Neural cell (in vitro differentiated cells): ENCODE measurements at regions not wholly inside any gene's neighbourhood (a gene's known extent, or its start where the extent isn't known, plus 50 kb on each side); places are given as distances from the start of the nearest gene placed in this dataset.

ENCODE experiments used
- H2AFZ ChIP-seq: fragments of 200-600, 300-800 bp; sonication (generic), shearing (Covaris generic); 2 replicates; pipeline ENCODE4 v1.6.0; 2014; ENCODE audit warnings: low read depth, mild to moderate bottlenecking, antibody characterized with exemption, low read length, moderate library complexity
- H3F3A ChIP-seq: fragments of 200-600 bp; shearing (Covaris generic); 2 replicates; pipeline ENCODE4 v1.6.1; 2016; ENCODE audit warnings: mild to moderate bottlenecking, moderate library complexity, mixed read lengths, antibody characterized with exemption, low read length; ENCODE audit not compliant: insufficient read depth, poor library complexity, severe bottlenecking
- H3K27ac ChIP-seq: fragments of 200-600, 300-800 bp; sonication (generic), shearing (Covaris generic); 2 replicates; pipeline ENCODE4 v1.5.1; 2014; ENCODE audit warnings: mild to moderate bottlenecking, low read length, moderate library complexity
- H3K27me3 ChIP-seq: fragments of 300-800, 200-600 bp; sonication (generic), shearing (Covaris generic); 2 replicates; pipeline ENCODE4 v1.6.0; 2014; ENCODE audit warnings: mild to moderate bottlenecking, low read depth, low read length, moderate library complexity; ENCODE audit not compliant: insufficient read depth
- H3K36me3 ChIP-seq: fragments of 300-800, 200-600 bp; sonication (generic), shearing (Covaris generic); 2 replicates; pipeline ENCODE4 v1.5.1; 2014; ENCODE audit warnings: mild to moderate bottlenecking, antibody characterized with exemption, low read length, moderate library complexity; ENCODE audit not compliant: insufficient read depth
- H3K4me2 ChIP-seq: fragments of 300-800, 200-600 bp; sonication (generic), shearing (Covaris generic); 2 replicates; pipeline ENCODE4 v1.6.0; 2014; ENCODE audit warnings: mild to moderate bottlenecking, low read length
- H3K4me3 ChIP-seq: fragments of 300-800, 200-600 bp; sonication (generic), shearing (Covaris generic); 2 replicates; pipeline ENCODE4 v1.5.1; 2014; ENCODE audit warnings: mild to moderate bottlenecking, low read length, moderate library complexity
- H3K79me2 ChIP-seq: fragments of 200-600 bp; shearing (Covaris generic); replicated peaks from 2 replicates; pipeline ENCODE4 v1.6.0; 2014; ENCODE audit warnings: mild to moderate bottlenecking, low read length, moderate library complexity; ENCODE audit not compliant: insufficient read depth
- H3K9ac ChIP-seq: fragments of 300-800, 200-600 bp; sonication (generic), shearing (Covaris generic); 2 replicates; pipeline ENCODE4 v1.6.1; 2016; ENCODE audit warnings: mild to moderate bottlenecking, low read length, mixed read lengths
- H3K9me2 ChIP-seq: fragments of 200-600 bp; shearing (Covaris generic); 2 replicates; pipeline ENCODE4 v1.6.1; 2016; ENCODE audit warnings: mild to moderate bottlenecking, low read length, mixed read lengths; ENCODE audit not compliant: insufficient read depth
- H3K9me3 ChIP-seq: fragments of 200-600, 300-800 bp; sonication (generic), shearing (Covaris generic); 2 replicates; pipeline ENCODE4 v1.6.1; 2016; ENCODE audit warnings: mild to moderate bottlenecking, mixed run types, low read length, moderate library complexity, mixed read lengths
- H4K20me1 ChIP-seq: fragments of 200-600 bp; shearing (Covaris generic); 2 replicates; pipeline ENCODE4 v1.6.1; 2016; ENCODE audit warnings: mild to moderate bottlenecking, mixed run types; ENCODE audit not compliant: insufficient read depth
- EP300 ChIP-seq: fragments of 450-650 bp; conservative IDR thresholded peaks from 2 replicates; pipeline ENCODE4 v1.6.1; 2014; ENCODE audit warnings: antibody characterized with exemption, mild to moderate bottlenecking, moderate library complexity; ENCODE audit not compliant: poor library complexity, severe bottlenecking
- EZH2 ChIP-seq: fragments of 200-600, 300-800 bp; shearing (Covaris generic), sonication (generic); IDR thresholded peaks from 2 replicates; pipeline ENCODE4 v1.6.1; 2014; ENCODE audit warnings: antibody characterized with exemption, low read length, borderline replicate concordance, mild to moderate bottlenecking; ENCODE audit not compliant: insufficient read depth, poor library complexity, severe bottlenecking
- MXI1 ChIP-seq: fragments of 450-650 bp; conservative IDR thresholded peaks from 2 replicates; pipeline ENCODE4 v1.6.1; 2014; ENCODE audit warnings: antibody characterized with exemption, mild to moderate bottlenecking; ENCODE audit not compliant: poor library complexity, severe bottlenecking
- POLR2AphosphoS5 ChIP-seq: IDR thresholded peaks from 2 replicates; pipeline ENCODE4 v1.6.1; 2012
- RAD21 ChIP-seq: fragments of 450-650 bp; conservative IDR thresholded peaks from 2 replicates; pipeline ENCODE4 v1.6.1; 2014; ENCODE audit warnings: antibody characterized with exemption, mild to moderate bottlenecking, moderate library complexity
- REST ChIP-seq: IDR thresholded peaks from 2 replicates; pipeline ENCODE4 v1.6.1; 2012; ENCODE audit warnings: borderline replicate concordance
- SMC3 ChIP-seq: fragments of 450-650 bp; conservative IDR thresholded peaks from 2 replicates; pipeline ENCODE4 v1.6.1; 2014; ENCODE audit warnings: antibody characterized with exemption, mild to moderate bottlenecking, moderate library complexity; ENCODE audit not compliant: poor library complexity
- TAF1 ChIP-seq: IDR thresholded peaks from 2 replicates; pipeline ENCODE4 v1.6.1; 2012; ENCODE audit warnings: low read depth
- TF ChIP-seq, protein P1 (sequence below): fragments of 450-650 bp; IDR thresholded peaks from 2 replicates; pipeline ENCODE4 v1.5.1; 2014; ENCODE audit warnings: antibody characterized with exemption, mild to moderate bottlenecking, moderate library complexity; ENCODE audit not compliant: poor library complexity, severe bottlenecking

DNA sequence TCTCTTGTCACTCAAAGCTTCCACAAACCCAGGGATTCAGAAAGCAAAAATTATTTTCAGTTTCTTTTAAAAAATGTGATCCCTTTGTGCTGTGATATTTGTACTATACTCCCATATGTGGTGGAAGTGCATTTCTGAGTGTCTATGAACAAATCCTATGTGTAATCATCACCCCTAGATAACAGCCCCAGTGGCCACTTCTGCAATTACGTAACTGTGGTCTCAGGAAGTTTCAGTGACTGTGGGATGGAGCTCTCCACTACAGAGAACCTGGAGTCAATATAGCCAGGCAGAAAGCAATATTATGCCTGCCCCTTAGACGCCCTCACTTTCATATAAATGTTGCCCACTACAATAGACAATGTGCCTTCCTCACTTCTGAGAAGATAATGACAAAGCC lies 1101.7 kb upstream of the GHITM start:
- no peaks in the 10 kb centered on the region for H3K36me3 ChIP-seq
- H3K79me2 ChIP-seq: no peaks in the 10 kb centered on the region
- H3K9me3 ChIP-seq: peaks cover 5% of the 10 kb centered on the region
- H3K27ac ChIP-seq: no peak overlapping the region
- no peaks in the 10 kb centered on the region for H3K27me3 ChIP-seq
- H4K20me1 ChIP-seq: no peaks in the 10 kb centered on the region
- no peak overlapping the region for H3K9ac ChIP-seq
- H3K9me2 ChIP-seq: no peaks in the 10 kb centered on the region
- TF ChIP-seq MXI1: no peak
- no peaks in the 10 kb centered on the region for H3F3A ChIP-seq
- H3K4me3 ChIP-seq: no peak overlapping the region
- no peak overlapping the region for H2AFZ ChIP-seq
- no peak overlapping the region for H3K4me2 ChIP-seq

GRCh38 chr10:83038631-83039030 lies 1100.7 kb upstream of the GHITM start:
- Histone ChIP-seq H3K4me3 (no peak overlapping the region), H3K79me2 (no peaks in the 10 kb centered on the region), H3K9me3 (peaks cover 5% of the 10 kb centered on the region), H3F3A (no peaks in the 10 kb centered on the region), H3K27me3 (no peaks in the 10 kb centered on the region), H3K9ac (no peak overlapping the region), H3K4me2 (no peak overlapping the region), H3K27ac (no peak overlapping the region), H4K20me1 (no peaks in the 10 kb centered on the region), H3K9me2 (no peaks in the 10 kb centered on the region), H3K36me3 (no peaks in the 10 kb centered on the region), H2AFZ (no peak overlapping the region)
- TF ChIP-seq, protein P1, sequence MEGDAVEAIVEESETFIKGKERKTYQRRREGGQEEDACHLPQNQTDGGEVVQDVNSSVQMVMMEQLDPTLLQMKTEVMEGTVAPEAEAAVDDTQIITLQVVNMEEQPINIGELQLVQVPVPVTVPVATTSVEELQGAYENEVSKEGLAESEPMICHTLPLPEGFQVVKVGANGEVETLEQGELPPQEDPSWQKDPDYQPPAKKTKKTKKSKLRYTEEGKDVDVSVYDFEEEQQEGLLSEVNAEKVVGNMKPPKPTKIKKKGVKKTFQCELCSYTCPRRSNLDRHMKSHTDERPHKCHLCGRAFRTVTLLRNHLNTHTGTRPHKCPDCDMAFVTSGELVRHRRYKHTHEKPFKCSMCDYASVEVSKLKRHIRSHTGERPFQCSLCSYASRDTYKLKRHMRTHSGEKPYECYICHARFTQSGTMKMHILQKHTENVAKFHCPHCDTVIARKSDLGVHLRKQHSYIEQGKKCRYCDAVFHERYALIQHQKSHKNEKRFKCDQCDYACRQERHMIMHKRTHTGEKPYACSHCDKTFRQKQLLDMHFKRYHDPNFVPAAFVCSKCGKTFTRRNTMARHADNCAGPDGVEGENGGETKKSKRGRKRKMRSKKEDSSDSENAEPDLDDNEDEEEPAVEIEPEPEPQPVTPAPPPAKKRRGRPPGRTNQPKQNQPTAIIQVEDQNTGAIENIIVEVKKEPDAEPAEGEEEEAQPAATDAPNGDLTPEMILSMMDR: no peak
- TF ChIP-seq RAD21 (no peak), EP300 (no peak), SMC3 (no peak), TAF1 (no peak), POLR2AphosphoS5 (no peak), MXI1 (no peak), REST (no peak), EZH2 (no peak)

GRCh38 chr10:83045731-83046130 lies 1093.6 kb upstream of the GHITM start:
- Histone ChIP-seq H3K9me3 (no peaks in the 10 kb centered on the region), H2AFZ (no peak overlapping the region), H3K4me2 (no peak overlapping the region), H3K9me2 (no peaks in the 10 kb centered on the region), H3F3A (no peaks in the 10 kb centered on the region), H4K20me1 (no peaks in the 10 kb centered on the region), H3K27ac (no peak overlapping the region), H3K79me2 (no peaks in the 10 kb centered on the region), H3K36me3 (no peaks in the 10 kb centered on the region), H3K4me3 (no peak overlapping the region), H3K9ac (no peak overlapping the region), H3K27me3 (no peaks in the 10 kb centered on the region)
- TF ChIP-seq REST (no peak), EP300 (no peak), RAD21 (no peak), MXI1 (no peak), TAF1 (no peak), EZH2 (no peak), POLR2AphosphoS5 (no peak), SMC3 (no peak)
- TF ChIP-seq, protein P1: no peak
